ENCODE measurements at regions not wholly inside any gene's neighbourhood (a gene's known extent, or its start where the extent isn't known, plus 50 kb on each side); places are given as distances from the start of the nearest gene placed in this dataset.

DNA sequence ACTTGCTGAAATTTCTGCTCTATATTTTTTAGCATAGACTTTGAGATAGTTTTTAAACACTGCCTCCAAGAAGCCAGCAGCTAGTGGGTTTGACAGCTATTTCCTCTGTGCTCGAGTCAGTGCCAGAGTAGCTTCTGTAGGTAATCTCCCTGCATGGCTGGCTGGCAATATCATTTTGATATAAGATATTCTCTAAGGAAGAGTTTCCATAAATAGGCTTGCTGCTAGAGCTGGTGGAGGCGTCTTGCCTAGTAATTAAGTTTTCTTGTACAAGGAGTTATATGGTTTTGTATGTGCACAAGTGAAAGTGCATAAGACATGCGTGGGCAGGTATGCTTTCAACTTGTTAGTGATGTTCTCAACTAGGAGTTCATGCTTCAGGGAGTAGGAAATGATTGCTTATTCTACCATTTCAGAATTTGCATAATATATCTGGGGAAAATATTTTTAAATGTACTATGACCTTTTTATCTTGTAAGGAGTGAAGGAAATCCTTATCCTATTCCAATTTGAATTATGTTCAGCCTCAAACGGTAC is 74.1 kb upstream of the CCL21 start:
- TF ChIP-seq, protein P1, sequence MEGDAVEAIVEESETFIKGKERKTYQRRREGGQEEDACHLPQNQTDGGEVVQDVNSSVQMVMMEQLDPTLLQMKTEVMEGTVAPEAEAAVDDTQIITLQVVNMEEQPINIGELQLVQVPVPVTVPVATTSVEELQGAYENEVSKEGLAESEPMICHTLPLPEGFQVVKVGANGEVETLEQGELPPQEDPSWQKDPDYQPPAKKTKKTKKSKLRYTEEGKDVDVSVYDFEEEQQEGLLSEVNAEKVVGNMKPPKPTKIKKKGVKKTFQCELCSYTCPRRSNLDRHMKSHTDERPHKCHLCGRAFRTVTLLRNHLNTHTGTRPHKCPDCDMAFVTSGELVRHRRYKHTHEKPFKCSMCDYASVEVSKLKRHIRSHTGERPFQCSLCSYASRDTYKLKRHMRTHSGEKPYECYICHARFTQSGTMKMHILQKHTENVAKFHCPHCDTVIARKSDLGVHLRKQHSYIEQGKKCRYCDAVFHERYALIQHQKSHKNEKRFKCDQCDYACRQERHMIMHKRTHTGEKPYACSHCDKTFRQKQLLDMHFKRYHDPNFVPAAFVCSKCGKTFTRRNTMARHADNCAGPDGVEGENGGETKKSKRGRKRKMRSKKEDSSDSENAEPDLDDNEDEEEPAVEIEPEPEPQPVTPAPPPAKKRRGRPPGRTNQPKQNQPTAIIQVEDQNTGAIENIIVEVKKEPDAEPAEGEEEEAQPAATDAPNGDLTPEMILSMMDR (IDR thresholded peaks at IDR 0.05): no peak
- TF ChIP-seq POLR2A (IDR thresholded peaks at IDR 0.05): no peak

Data from testis (tissue), 2 donors.